H4 (cell line): ENCODE measurements at regions not wholly inside any gene's neighbourhood (a gene's known extent, or its start where the extent isn't known, plus 50 kb on each side); places are given as distances from the start of the nearest gene placed in this dataset.

Source experiments
- DNase-seq: peaks from one replicate; pipeline ENCODE4 v3.0.0-alpha.2; 2015; ENCODE audit warnings: low spot score

DNA sequence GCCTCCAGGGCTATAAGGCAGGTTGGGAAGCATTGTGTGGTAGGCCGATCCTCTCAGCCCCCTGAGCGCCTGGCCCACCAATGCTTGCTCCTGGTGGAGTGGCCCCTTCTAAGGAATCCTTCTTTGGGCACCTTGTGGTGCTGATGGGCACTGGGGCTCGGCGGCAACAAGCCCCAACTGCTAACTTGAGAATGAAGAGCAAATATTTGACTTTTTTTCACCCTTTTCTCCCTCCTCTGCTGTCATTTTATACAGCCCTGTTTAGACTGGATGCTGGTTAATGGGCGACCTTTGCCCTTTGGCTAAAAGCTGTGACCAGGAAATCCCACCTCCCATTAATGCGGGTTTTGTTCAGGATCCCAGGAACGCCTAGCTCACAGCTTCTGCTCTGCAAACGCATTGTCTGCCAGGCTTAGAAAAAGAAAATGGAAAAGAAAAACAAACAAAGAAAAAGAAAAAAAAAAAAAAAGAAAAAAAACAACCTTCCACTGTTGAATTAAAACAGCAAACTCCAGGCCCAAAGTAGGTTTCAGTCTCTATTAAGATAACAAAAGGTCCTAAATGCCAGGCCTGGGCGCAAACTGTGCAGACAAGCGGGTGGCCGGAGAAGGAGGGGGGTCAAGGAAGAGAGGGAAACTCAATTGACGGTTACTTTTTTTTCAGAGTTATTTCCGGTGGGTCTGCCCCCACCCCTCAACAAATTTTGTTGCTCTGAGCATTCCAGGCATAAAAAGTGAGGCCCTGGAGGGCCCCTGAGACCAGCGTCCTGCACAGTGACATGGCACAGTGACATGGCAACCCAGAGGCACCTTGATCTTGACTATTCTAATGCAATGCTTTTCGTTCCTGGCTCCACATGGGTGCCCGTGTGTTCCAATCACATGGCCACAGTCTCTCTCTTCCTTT lies 301.4 kb downstream of the MAF start:
- DNase-seq: no peak

DNA sequence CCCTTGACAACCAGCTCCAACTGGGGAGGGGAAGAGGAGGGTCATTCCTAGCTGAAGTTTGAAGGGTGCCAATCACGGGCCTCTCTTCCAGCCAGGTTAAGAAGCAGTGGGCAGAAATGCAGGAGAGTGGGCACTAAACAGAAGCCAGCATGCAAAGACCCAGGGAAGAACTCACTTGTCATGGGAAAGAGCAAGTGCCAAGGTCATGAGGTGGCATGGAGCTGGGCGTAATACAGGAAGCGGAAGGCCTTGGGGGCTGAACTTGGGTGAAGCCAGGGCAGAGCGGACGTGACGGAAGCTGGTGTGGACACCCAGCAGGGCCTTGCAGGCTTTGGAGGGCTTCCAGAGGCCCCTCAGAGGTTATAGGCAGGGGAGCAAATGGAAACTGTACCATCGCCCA lies 302.1 kb downstream of the MAF start:
- DNase-seq: no peak

DNA sequence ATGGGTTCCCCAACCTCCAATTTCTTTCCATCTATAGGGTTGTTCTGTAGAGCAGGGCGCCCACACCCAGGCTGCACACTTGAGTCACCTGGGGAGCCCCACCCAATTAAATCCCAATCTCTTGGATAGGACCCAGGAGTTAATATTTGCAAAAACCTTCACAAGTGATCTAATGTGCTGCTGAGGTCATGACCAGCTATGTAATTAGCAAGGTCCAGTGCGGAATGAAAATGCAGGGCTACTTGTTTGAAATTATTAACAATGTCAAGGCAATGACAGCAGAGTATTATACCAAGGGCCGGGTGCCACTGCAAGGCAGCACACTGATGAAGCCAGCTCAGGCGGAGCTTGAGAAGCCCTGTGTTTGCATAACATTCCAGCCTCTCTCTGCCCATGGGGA lies 302.7 kb downstream of the MAF start:
- DNase-seq: no peak

DNA sequence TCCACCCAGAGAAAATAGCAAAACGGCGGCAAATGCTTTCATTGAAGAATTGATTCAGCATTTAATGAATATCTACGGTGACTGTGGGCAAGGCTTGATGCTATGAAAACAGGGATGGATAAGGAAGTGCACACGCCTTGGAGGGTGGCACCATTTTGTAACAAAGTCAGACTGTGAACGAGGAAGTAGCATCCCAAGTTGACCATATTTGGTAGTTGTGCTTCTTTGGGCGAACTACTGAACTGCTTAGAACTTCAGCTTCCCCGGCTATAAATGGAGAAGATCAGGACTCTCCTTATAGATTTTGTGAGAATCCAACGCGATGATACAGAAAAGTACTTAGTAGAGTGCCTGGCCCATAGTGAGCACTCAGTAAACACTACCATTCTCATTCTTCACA lies 303.2 kb downstream of the MAF start:
- DNase-seq: no peak

DNA sequence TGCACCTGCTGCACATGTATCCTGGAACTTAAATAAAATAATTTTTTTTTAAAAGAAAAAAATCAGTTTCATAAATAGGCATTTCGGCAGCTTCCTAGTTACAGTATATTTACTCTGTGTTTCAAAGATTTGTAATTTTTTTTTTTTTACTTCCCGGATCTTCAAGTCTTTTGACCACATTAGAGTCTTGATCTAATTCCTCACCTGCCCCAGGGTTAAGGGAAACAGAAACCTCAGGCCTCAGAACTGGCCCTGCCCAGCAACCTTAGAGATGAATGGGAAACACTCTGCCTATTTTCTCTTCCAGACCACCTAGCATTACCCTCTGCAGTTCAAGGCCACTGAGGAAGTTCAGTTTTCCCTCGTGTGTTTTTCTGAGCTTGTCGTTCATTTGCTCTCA lies 304.0 kb downstream of the MAF start:
- no peak for DNase-seq

DNA sequence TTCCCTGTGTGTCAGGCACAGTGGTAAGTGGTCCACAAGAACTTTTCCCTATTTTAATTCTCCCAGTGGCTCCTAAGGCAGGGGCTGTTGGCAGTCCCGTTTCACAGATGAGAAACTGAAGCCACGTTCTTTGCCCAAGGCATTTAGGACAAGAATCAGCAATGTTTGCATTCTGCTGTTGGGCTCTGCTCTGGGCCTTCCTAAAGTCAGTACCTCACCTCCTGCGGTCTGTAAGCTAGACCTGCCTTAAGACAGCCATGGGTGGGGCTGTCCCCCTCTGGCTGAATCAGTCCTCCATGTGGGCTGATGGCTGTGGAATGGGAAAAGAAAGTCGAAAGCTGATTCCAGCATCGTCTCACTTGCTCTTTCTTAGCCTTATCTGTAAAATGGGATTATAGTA lies 304.8 kb downstream of the MAF start:
- no peak for DNase-seq

DNA sequence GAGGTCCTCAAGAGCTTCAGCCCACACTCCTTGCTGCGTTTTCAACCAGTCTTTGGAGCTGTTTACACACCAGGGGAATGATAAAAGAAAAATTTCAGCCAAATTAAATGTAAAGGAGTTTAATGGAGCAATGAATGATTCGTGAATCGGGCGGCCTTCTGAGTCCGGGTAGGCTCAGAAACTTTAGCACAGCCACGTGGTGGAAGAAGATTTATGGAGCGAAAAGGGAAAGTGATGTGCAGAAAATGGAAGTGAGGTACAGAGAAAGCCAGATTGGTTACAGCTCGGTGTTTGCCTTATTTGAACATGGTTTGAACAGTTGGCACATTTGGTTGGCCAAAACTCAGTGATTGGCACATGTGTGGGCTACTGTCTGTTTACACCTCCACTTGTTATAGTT lies 305.4 kb downstream of the MAF start:
- DNase-seq: no peak

DNA sequence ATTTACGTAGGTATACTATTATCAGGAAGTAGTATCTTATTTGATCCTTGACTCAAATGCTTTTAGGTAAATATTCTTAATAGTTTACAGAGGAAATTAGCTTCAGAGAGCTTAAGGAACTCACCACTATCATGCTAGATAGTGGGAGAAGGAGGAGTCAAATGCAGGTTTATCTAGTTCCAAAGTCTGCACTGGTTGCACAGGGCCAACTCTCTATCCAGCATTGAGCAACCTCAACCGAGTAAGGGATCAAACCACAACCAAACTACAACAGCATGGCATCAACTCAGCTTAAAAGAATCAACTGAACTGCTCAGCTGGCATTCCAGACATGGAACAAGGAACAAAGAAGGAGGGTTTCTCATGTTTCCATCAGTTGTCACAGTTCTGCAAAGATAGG lies 306.0 kb downstream of the MAF start:
- no peak for DNase-seq

DNA sequence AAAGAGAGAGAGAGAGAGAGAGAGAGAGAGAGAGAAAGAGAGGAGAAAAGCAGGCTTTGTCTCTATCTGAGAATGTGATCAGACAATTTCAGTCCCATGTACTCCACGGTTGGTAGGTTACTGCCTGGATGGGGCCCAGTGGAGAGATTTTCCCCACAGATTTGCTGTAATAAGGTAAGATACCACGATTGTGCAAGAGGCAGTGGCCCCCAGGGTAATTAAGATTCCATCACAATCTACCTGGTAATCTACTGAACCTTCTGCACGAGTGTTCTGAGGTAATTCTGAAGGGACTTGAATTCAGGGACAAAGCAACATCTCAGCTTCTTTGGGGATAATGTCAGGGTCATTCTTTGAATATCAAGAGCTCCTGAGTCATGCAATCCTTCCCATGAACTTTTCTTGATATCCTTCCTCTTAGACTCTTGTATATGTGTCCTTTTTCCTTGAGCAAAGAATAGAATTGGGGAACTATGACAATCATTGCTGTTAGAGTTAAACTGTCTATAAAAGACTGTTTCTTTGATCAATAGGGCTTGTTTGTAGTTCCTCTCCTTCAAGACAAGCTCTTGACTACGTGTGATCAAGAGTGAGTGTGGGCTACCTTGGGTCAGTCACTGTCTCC lies 306.6 kb downstream of the MAF start:
- no peak for DNase-seq

DNA sequence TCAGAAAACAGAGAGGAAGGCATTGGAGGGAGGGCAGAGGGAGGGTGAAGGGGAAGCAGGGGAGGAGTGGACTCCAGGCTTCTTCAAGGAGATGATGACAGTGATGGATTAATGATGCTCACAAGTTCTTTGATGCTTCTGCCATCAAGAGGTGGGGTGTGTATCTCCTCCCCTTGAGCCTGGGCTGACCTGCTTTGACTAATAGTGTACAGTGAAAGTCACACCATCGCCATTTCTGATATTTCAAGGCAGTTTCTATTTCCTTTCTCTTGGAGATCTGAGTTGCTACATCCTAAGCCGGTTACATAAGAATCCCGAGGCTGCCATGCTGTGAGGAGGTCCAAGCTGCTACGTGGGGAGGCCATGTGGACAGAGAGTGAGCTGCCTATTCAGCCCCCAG lies 312.5 kb downstream of the MAF start:
- no peak for DNase-seq

DNA sequence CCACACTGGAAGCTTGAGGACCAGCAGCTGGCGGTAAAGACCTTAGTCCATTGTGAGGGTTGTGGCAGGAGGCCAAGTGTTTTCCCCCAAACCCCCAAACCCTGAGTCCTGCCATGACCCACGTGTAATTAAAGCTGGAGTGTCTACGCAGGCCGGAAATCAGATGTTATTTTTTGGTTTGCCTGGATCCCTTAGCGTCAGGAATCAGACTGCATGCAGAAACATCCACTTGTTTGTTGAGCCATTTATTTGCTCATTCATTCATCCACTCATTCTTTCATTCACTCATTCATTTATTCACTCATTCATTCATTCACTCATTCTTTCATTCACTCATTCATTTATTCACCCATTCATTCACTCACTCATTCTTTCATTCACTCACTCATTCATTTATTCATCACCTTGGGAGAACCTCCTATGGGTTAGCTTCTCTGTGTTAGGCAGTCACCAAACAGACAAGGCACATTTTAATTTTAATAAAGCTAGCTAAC lies 313.1 kb downstream of the MAF start:
- DNase-seq: no peak

DNA sequence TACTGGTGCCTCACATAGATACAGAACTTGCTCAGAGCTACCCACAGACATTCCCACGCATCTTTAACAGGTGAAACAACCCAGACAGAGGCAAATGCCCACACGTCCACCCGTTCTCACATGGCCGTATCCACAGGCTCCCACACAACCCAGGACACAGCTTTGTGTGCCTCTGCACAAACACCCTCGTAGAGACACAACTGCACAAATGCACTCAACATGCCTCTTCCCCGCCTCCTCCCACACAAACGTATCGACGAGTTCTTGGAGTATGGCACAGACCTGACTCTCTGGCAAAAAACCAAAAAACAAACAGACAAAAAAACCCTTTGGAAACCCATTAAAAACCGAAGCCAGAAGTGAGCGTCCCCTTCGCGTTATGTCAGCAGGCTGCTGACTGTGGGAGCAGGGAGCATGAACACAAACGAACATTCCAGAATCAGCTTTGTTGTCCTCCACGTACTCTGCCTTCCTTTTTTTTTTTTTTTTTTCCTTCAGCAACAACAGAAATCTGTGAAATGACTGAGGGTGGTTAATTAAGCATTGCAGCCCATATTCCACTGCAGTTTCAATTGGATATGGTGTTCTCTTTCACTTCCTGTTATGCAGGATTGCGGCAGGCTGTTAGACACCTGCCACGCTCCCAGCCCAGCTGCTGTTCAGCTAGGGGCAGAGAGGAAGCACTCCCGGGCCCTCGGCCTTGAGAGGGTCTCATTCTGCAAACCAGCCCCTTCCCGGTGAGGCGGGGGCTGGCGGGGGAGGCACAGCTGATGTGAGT lies 313.7 kb downstream of the MAF start:
- no peak for DNase-seq

DNA sequence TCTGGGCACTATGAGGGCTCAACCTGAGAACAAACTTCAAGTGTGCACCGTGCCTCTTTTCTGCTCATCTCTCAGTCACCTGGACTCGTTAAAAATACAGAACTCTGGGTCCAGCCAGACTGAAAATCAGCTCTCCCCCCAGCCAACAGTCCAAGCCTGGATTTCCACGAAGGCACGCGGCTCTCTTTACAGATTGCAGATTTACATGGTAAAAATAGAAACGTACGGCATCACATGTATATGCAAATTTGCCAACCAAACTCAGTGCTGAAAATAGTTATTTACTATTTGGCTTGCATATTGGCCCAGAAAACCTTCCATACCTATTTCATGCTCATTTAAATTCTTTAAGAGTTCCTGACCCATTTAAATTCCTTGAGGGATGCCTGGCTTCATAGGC lies 315.8 kb downstream of the MAF start:
- no peak for DNase-seq

DNA sequence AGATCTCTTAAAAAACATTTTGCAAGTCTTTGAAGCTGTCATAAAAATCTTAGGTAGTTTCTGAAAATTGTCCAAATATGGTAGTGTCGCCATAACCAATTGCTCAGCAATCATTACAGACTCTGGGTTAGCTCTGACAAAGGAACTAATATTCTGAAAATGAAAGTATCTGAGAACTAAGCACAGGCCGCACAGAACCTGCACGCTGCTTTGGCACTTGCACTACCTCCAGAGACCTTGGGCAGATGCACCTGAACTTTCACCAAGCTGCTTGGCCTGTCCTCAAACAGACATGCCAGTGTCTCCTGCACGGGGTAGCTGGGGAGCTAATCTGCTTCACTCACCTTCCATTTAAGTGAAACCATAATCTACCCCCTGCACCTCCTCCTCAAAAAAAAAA lies 317.0 kb downstream of the MAF start:
- DNase-seq: no peak

DNA sequence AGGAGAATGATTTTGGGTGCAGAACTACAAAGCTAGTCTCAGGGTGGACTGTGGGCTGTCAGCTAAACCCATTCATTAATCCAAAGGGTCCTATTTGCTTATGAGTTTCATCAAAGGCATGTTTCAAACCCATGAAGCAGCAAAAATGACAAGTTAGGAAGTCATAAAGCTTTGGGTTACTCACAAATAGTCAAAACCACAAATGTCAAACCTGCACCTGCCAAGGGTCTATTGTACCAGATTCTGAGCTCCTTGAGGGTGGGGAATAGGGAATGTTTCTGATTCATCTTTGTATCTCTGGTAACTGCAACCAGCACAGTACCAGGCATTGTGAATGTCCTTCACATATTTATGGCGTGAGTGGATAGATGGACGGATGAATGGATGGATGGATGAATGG lies 317.7 kb downstream of the MAF start:
- no peak for DNase-seq

DNA sequence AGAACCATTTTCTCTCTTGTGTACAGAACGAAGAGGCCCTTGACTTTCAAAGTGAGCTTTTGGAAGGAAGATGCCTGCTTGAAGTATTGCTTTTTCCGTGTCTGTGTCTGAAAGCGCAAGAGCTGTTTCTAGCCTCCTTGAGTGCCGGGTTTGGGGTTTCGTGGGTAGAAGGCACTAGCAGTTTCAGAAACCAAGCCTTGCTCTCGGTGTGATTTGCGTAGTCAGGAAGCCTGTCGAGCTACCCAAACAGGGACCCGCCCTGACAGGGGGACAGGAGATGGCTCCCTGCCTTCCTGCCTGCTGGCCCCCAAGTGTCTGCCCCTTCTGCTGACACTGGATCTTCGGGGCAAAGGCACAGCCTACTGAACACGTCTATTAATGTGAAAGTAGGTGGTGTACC lies 322.0 kb downstream of the MAF start:
- no peak for DNase-seq

DNA sequence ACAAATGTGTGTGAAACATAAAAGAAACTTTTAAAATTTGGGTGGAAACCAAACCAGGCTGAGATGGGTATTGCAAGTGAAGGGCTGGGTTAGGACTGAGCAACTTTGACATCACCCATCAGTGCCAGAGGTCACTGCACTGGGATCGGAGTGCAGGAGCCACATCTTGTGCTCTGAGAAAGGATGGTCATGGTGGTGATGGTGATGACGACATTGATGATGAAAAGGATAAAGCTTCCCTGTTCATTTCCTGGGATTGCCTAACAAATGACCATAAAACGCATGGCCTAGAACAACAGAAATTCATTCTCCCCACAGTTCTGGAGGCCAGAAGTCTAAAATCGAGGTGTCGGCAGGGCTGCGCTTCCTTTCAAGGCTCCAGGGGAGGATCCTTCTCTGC lies 324.0 kb downstream of the MAF start:
- DNase-seq: no peak

DNA sequence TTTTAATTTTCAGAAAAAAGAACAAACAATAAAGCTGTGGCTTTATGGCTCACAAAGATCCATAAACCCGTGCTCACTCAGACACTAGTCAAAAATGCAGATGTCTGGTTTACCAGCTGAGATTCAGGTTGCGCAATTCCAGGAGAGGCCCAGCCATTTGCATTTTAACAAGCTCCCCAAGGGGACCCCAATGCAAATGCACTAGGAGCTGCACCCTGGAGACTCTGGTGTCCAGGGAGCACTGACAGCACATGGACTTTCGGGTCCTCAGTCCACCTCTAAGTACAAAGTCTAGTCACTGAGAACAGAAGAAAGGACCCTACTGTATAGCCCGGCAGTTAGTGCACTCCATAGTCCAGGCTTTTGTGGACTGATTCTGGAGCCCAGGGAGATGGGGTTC lies 326.3 kb downstream of the MAF start:
- DNase-seq: no peak

DNA sequence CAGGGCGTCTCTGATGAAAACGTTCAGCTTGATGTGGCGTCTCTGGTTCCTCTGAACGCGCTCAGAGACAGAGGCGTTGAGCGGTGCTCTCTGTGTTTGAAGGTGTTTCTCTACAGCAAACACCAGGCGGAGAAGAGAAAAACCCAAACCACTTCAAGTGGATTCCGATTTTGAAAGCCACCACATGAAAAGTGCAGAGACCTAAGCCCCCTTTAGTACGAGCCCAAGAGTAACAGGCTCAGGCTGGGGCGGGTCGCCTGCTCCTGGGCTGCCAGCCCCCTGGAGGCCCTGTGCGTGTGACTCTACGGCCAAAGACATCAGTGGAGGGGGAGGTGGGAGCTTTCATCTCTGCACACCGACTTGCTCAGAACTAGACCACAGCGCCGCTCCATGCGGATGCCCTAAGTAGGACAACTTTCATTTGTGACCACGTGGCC lies 328.4 kb downstream of the MAF start:
- no peak for DNase-seq

DNA sequence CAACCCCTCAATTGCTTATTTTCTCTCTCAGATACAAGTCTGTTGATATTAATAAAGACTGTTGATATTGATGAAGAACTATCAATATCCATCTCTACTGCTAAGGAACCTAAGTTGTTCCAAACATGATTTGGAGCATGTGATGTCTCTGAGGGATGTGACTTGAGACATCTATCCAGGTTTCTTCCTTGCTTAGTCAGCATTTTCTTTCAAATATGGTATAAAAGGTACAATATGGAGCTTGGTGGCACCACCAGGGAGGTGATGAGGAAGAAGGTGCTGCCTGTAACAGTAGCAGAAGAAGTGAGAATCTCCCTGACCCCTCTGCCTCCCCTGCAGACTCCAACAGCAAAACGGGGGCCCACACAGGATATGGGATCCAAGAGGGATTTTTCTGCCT lies 329.0 kb downstream of the MAF start:
- DNase-seq: no peak

DNA sequence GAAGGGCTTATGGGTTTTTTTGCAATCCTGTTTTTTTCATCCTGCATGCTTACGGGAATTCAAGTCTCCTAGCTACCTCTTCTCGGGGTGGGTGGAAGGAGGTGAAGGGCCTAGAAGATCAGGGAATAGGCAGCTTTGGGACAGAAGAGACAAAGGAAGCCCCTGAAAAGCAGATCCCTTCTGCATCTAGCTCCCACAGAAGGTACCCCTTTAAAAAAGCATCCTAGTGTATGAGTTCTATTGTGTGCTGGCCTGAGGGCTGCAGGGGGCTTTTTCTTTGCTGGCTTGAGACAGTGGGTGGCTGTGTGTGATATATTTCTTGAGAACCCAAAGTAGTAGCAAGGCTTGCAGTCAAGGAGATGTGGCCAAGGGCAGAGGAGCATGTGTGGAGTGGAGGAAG lies 330.5 kb downstream of the MAF start:
- no peak for DNase-seq

DNA sequence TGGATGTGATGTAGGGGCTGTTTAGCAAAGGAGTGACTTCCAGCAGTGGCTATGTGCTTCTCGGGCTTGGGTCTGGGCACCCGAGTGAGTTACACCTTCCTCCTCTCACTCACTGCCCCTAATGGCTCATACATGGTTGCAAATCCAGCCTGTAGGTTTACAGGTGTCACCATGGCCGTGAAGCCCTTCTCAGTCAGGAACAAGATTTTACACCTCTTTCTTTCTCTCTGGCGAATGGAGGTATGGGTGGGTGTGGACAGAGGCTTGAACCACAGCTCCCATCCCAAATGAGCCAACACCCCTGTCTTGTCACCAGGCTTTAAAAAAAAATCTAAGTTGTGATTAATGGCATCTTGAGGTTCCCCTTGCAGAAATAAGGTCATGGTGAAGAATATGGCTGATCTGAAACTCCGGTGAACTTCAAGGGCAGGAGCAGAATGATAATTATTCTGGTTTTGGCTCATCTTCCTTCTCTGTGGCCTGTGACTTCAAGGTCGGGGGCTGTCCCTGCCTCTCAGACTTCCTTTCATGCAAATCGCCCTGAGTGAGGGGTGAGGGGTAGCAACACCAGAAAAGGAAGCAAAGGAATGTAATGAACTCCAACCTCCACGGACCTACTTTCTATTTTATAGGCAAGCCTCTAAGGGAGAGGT lies 331.2 kb downstream of the MAF start:
- no peak for DNase-seq
